GM23248 (cell line): ENCODE measurements at regions not wholly inside any gene's neighbourhood (a gene's known extent, or its start where the extent isn't known, plus 50 kb on each side); places are given as distances from the start of the nearest gene placed in this dataset.

Experiments
- EZH2 ChIP-seq: fragments of 200-600 bp; sonication (generic); IDR thresholded peaks from 2 replicates; pipeline ENCODE4 v1.6.1; 2018; ENCODE audit warnings: antibody characterized with exemption, mild to moderate bottlenecking; ENCODE audit not compliant: insufficient read depth, poor library complexity, severe bottlenecking
- EZH2phosphoT487 ChIP-seq: fragments of 200-600 bp; sonication (generic); IDR thresholded peaks from 2 replicates; pipeline ENCODE4 v1.6.1; 2018; ENCODE audit warnings: antibody characterized with exemption, moderate library complexity, mild to moderate bottlenecking, low read depth; ENCODE audit not compliant: insufficient read depth

- TF ChIP-seq EZH2, result no peak
- TF ChIP-seq EZH2phosphoT487, result no peak
Measured at GRCh38 chr5:12672141-12672540, 767.9 kb upstream of the CTNND2 start.
